NCI-H2171 (cell line): ENCODE measurements at regions not wholly inside any gene's neighbourhood (a gene's known extent, or its start where the extent isn't known, plus 50 kb on each side); places are given as distances from the start of the nearest gene placed in this dataset.

ENCODE experiments used
- DNase-seq: peaks from one replicate; lab custom pipeline; 2025; lab: John Stamatoyannopoulos, UW

DNA sequence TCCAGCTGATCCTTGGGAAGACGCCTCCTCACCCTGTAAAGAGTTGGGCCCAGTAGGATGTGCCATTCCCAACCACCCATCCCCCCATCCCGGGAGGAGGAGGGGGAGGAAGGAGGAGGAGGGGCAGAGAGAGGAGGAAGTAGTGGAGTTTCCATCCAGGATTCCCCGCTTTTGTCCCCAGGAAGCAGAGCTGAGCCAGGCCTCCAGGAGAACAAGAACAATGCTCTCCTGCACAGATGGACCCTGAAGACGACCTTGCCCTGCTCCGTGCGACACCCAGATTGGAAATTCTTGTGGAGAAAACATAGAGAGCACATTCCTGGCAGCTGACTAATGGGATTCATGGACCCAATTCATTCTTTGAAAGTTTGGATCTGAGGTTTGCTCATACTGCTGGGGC lies 132.3 kb upstream of the CRY1 start:
- DNase-seq, result no peak

DNA sequence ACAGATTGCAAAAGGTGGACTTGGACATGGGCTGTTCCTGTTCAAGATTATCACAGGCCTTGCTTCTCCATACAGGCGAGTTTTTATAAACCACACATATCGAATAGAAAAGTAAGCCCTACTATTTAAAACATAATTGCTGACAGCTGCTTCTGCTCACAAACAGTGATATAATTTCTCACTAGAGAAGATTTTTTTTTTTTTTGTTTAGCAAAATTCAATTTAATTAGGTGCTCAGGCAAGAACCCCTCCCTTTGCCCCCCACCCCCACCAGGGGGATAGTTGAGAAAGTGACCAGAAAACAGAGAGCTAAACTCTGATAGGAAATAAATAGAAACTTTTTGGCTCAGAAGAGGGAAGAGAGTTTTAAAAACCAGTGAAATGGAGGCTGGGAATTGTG lies 132.8 kb upstream of the CRY1 start:
- no peak for DNase-seq

DNA sequence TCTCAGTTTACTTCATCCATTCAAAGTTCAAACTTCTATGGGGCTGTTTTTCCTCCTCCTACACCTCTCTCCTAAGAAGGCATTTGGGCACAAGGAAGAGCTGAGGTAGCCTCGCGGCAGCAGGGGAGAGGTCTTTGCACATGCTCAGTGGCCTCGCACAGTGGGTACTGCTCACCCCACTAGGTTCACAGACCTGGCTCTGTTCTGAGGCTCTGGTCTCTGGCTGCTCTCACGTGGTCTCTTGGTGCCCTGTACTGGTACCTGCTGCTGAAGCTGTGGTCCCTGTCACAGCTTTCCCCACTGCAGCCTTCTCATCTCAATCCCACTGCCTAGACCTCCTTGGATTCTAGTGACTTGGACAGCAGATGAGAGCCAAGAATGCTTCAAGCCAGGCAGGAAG lies 134.7 kb upstream of the CRY1 start:
- no peak for DNase-seq

- DNase-seq, result no peak
Observed at GRCh38 chr12:107229827-107230226, 136.5 kb upstream of the CRY1 start.

DNA sequence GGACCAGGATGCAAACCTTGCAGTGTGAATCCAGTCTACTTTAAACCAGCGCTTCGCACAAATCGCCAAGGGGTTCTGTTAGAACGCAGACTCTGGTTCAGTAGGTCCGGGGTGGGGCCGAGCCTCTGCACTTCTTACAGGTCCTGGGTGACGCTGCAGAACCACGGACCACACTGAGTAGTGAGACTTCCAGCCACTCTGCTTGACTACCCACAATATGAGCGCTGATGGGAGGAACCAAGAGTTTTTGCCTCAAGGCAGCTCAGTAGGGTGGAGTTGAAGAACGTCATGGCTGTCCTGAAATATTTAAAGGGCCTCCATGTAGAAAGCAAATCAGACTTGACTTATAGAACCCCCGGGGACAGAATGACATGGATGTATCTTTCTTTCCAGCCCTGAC lies 138.0 kb upstream of the CRY1 start:
- DNase-seq, result no peak

DNA sequence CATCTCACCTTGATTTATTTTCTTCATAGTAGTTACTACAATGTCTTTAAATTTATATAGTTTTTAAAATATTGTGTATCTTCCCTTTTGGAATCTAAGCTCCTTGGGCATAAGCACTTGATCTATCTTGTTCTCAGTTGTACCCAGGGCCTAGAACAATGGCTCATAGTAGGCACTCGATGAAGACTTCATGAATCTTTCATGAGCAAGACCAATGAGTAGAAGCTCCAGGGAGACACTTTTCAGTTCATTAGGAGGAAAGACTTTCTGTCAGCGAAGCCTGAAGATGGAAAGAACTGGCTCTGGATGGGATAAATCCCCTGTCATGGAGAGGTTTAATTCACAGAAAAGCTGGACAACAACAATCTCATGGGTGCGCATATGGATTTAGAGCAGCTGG lies 140.2 kb upstream of the CRY1 start:
- no peak for DNase-seq

- DNase-seq, result no peak
Observed at GRCh38 chr12:107235600-107235999, 142.3 kb upstream of the CRY1 start.

DNA sequence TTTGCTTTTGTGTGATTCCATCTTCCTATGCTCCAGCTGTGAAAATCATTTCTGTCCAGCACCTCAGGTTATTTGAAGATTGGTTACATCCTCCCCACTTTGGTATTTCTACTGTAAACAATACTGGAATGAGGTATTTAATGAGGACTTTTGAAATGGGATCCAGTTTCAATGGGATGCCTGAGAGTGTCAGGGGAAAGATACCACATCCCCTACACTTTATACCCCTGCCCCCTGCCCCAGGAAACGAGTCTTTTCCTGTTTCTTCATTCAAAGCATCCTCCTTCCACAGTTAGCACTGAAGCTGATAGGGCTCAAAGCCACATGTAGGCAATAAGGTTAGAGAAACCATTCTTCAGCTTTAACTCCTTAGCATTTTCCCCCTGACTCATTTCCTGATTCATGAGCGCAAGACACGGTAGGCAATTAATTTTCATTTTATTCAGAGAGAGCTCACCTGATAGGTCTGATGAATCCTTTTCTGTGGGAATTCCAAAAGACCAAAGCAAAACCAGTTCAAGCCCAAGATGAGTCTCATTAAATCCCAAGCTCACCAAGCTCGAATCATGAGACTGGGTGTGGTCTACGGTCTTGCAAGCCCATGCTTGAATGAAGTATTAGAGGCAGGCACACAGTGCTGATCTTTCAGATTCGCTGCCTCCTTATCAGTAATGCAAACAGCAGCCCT lies 143.6 kb upstream of the CRY1 start:
- no peak for DNase-seq

- no peak for DNase-seq
Observed at GRCh38 chr12:107238296-107238695, 144.9 kb upstream of the CRY1 start.

DNA sequence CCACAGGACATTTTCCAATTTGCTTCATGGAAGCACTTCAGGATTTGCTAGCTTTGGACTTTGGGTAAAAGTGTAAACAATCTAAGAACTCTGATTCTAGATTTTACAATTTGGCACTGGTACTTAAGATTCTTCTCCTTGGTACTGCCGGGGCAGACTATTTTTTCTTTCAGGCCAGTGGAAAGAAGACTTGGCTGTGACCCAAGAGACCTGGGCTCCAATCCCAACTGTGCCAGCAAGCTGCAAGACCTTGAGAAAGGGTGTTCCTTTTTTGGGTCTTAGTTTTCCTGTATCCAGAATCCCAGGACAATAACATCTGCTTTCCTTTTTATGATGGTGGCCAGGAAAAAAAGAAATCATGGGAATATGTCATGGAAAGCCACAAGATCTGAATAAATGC lies 148.1 kb upstream of the CRY1 start:
- no peak for DNase-seq

DNA sequence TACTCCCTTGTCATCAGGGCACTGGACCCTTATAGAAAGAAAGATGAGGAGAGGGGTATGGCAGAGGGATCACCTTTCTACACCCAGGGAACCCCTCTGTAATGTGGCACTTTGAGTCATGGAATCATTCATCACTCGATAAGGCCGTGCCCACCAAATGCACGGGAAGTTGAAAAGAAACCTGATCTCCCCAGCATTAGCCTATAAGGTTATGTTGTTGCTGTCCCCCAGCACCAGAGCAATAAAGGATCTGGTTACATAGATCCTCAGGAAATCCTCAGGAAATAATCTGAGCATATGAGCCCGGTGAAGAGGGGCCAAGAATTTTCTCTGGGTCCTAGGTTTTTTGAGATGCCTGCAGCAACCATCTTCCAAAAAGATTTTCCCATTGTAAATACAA lies 148.8 kb upstream of the CRY1 start:
- DNase-seq, result peak; percentile 74

- DNase-seq, result peak; percentile 93
Observed at GRCh38 chr12:107243341-107243740, 150.0 kb upstream of the CRY1 start.

DNA sequence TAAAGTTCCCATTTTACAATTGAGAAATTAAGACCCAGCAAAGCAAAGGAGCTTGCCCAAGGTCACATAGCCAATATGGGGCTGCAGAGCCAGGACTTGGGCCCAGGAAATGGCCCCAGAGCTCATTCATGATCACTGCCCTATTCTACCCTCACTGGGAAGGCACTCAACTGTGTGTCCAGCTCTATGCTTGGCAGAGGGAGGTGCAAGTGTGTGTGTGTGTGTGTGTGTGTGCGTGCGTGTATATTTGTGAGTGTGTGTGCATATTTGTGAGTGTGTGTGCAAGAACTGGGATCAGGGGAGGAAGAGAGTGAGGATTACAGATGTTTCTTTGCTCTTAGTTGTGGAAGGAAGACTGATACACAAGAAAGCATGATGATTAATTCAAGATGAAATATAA lies 151.2 kb upstream of the CRY1 start:
- no peak for DNase-seq

DNA sequence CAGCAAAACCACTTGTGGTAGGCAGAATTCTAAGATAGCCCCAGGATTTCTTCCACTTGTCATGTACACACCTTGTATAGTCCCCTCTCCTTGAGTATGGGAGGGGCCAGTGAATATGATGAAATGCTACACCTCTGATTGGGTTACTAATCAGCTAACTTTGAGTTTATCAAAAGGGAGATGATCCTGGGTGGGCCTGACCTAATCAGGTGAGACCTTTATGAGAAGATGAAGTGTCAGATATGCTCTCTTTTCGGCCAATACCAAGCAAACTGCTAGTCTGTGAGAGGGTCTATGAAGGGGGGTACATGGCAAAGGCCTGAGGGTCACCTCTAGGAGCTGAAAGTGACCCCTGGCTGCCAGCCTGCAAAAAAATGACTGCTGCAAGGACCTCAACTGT lies 154.3 kb upstream of the CRY1 start:
- DNase-seq, result no peak

- DNase-seq, result no peak
Observed at GRCh38 chr12:107248187-107248586, 154.8 kb upstream of the CRY1 start.

DNA sequence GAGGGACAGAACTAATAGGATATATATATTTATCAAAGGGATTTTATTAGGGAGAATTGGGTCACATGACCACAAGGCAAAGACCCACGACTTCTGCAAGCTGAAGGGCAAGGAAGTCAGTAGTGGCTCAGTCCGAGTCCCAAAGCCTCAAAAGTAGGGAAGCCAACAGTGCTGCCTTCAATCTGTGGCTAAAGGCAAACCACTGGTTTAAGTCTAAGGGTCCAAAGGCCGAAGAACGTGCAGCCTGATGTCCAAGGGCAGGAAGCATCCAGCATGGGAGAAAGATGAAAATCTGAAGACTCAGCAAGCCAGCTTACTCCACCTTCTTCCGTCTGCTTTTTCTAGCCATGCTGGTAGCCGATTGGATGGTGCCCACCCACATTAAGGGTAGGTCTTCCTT lies 157.9 kb upstream of the CRY1 start:
- DNase-seq, result no peak

GRCh38 chr12:107253361-107253760 lies 160.0 kb upstream of the CRY1 start:
- no peak for DNase-seq

DNA sequence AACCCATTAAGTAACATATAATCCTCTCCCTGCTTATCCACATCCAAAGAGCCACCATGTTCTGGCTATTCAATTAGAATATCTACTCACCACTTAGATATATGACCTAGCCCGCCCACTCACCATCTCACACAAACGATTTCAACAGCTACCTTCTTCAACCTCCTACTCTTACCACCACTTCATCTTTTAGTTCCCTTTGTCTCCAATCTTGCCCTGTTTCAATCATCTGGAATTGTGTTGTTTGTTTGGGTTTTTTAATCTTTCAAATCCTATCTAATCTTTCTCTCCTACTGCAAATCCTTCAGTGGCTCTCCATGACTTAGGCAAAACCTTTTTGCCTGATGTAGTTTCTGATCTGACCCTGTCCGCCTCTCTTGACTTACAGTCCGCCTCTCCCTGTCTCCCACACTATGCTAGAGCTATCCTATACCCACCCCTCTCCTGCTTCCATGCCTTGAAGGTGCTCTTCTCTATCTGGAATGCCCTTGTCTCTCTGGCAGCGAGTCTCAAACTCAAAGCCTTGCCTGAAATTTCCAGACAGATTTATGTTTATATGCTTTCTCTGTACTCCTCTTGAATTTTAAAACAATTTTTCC lies 161.0 kb upstream of the CRY1 start:
- no peak for DNase-seq

DNA sequence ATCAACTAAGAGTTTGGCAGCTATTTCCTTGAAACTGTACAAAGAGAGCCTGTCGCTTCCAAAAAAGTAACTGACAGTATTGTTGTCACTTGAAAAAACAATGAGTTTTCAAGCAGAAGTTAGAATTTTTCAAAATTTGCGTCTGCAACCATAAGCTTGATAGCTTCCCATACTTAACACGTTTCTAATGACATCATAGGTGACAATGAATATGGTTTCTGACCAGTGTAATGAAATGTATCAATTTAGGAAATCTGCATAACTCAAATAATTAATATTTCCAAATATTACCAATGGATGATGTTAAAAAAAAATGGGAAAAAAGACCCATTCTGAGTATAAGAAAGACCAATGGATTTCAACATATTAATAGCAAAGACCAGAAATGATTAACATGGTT lies 165.4 kb upstream of the CRY1 start:
- no peak for DNase-seq

GRCh38 chr12:107263980-107264379 lies 170.6 kb upstream of the CRY1 start:
- DNase-seq, result no peak

GRCh38 chr12:107264667-107265066 lies 171.3 kb upstream of the CRY1 start:
- no peak for DNase-seq

DNA sequence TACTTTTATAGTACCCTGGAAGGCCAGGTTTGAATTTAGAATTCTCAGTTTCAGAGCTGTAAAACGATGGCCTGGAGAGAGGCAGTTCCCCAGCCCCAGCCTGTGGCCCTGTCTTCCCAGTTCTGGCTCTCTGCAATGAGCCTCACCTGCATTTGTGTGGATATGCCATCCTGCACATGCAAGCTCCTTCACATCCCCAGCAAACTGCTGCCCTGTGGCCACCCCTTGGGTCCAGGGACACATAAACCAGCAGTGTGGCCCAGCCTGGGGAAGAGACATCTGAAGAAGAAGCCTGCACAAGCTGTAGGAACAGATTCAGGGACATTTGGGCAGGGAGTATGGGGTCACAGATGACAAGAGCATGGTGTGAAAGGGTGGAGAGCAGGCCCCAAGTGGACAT lies 174.3 kb upstream of the CRY1 start:
- no peak for DNase-seq

DNA sequence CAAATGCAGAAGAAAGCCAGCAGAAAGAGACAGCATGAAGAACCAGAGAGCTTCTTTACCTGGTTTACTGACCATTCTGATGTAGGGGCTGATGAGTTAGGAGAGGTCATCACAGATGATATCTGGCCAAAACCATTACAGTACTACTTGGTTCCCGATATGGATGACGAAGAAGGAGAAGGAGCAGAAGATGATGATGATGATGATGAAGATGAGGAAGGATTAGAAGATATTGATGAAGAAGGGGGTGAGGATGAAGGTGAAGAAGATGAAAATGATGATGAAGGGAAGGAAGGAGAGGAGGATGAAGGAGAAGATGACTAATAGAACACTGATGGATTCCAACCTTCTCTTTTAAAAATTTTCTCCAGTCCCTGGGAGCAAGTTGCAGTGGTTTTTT lies 178.2 kb upstream of the CRY1 start:
- DNase-seq, result no peak

GRCh38 chr12:107275530-107275929 lies 182.2 kb upstream of the CRY1 start:
- DNase-seq, result no peak
